Gastrocnemius medialis (tissue), 4 donors: ENCODE measurements at regions not wholly inside any gene's neighbourhood (a gene's known extent, or its start where the extent isn't known, plus 50 kb on each side); places are given as distances from the start of the nearest gene placed in this dataset.
"Not testable (repeated sequence)": the region's sequence is repeated elsewhere in the genome, so short reads cannot be mapped to it uniquely, and the experiment has no call there.

Experiments used
- ATAC-seq, 2 donors: fragments of 150-250 bp; one replicate each; pipeline ENCODE4 v1.9.1; 2016
- DNase-seq, 2 donors: peaks; one replicate each; pipeline ENCODE4 v3.0.0-alpha.2; 2019
- H3K27ac ChIP-seq, 4 donors: fragments of 200-600 bp; sonication (generic); 1 replicate in 1 of 4; 2 replicates in 3 of 4; pipeline ENCODE4 v1.5.1; 2016 to 2018; ENCODE audit warnings: mild to moderate bottlenecking in 2 of 4, moderate library complexity in 1 of 4
- H3K27me3 ChIP-seq, 3 donors: fragments of 200-600 bp; sonication (generic) in 2 of 3; 1 replicate in 1 of 3; 2 replicates in 2 of 3; pipeline versions ENCODE4 v1.5.1 to v1.6.0; 2016 to 2019; ENCODE audit warnings: mild to moderate bottlenecking in 1 of 3, moderate library complexity in 1 of 3
- H3K36me3 ChIP-seq, 2 donors: fragments of 200-600 bp; sonication (generic) in 1 of 2; one replicate each; pipeline ENCODE4 v1.5.1; 2017 to 2018
- H3K4me1 ChIP-seq, 2 donors: fragments of 200-600 bp; sonication (generic) in 1 of 2; one replicate each; pipeline ENCODE4 v1.5.1; 2016 to 2017; ENCODE audit warnings: mild to moderate bottlenecking in 2 of 2
- H3K4me3 ChIP-seq, 4 donors: fragments of 200-600 bp; sonication (generic) in 3 of 4; 1 replicate in 1 of 4; 2 replicates in 3 of 4; pipeline ENCODE4 v1.5.1; 2016 to 2019; ENCODE audit warnings: mild to moderate bottlenecking in 2 of 4
- H3K9me3 ChIP-seq, 3 donors: fragments of 200-600 bp; sonication (generic) in 2 of 3; 1 replicate in 1 of 3; 2 replicates in 2 of 3; pipeline ENCODE4 v1.5.1; 2016 to 2019
- CTCF ChIP-seq, 5 experiments: fragments of 450-650 bp in 3 of 5; fragments of 200-600 bp in 2 of 5; sonication (generic) in 2 of 5; IDR thresholded peaks in 4 of 5; conservative IDR thresholded peaks in 1 of 5; 1 replicate in 4 of 5; 2 replicates in 1 of 5; pipeline ENCODE4 v1.5.1; 2016 to 2019; ENCODE audit warnings: antibody characterized with exemption in 5 of 5, mild to moderate bottlenecking in 3 of 5, moderate library complexity in 3 of 5
- POLR2A ChIP-seq, 2 donors: fragments of 450-650 bp; IDR thresholded peaks; one replicate each; pipeline ENCODE4 v1.6.1; 2017; ENCODE audit warnings: antibody characterized with exemption in 2 of 2, mild to moderate bottlenecking in 2 of 2, moderate library complexity in 2 of 2
- in situ Hi-C, 4 donors: fragments of 200-750 bp; cut with MboI; loops; one replicate each; pipeline versions ENCODE4 v1.15.0 to v1.8.0; 2017; ENCODE audit warnings: low sequenced_read_pairs in 4 of 4
- intact Hi-C: fragments of 100-400 bp; cut with DNase I; formaldehyde crosslinking; loops from one replicate; pipeline ENCODE4 v1.15.1; 2023; ENCODE audit warnings: low total_unique reads

- DNase-seq (no peak), ATAC-seq (no peak)
- no peak overlapping the region for H3K27ac ChIP-seq
- intact Hi-C loops (no loop called here), in situ Hi-C loops (no loop called here)
- no peak overlapping the region for H3K4me3 ChIP-seq
- H3K27me3 ChIP-seq: no peaks in the 10 kb centered on the region
- no peaks in the 10 kb centered on the region for H3K9me3 ChIP-seq
- TF ChIP-seq POLR2A (IDR thresholded peaks at IDR 0.05) (no peak), CTCF (IDR thresholded peaks at IDR 0.05 in 4 of 5, conservative IDR thresholded peaks at IDR 0.05 in 1 of 5) (no peak)
- H3K36me3 ChIP-seq: no peaks in the 10 kb centered on the region
- no peaks in the 10 kb centered on the region for H3K4me1 ChIP-seq
Observed at GRCh38 chr2:184419744-184420143, 178.6 kb upstream of the ZNF804A start.

DNA sequence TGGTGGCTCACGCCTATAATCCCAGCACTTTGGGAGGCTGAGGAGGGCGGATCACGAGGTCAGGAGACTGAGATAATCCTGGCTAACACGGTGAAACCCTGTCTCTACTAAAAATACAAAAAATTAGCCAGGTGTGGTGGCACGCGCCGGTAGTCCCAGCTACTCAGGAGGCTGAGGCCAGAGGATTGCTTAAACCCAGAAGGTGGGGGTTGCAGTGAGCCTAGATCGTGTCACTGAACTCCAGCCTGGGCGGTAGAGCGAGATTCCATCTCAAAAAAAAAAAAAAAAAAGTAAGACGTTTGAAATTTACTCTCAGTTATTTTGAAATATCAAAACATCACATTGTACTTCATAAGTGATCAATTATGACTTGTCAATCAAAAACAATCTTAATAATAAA, 176.9 kb upstream of the ZNF804A start:
- H3K27ac ChIP-seq, H3K4me3 ChIP-seq, ATAC-seq, intact Hi-C loops, H3K9me3 ChIP-seq, H3K4me1 ChIP-seq, H3K36me3 ChIP-seq, H3K27me3 ChIP-seq, in situ Hi-C loops, DNase-seq: not testable (repeated sequence)

DNA sequence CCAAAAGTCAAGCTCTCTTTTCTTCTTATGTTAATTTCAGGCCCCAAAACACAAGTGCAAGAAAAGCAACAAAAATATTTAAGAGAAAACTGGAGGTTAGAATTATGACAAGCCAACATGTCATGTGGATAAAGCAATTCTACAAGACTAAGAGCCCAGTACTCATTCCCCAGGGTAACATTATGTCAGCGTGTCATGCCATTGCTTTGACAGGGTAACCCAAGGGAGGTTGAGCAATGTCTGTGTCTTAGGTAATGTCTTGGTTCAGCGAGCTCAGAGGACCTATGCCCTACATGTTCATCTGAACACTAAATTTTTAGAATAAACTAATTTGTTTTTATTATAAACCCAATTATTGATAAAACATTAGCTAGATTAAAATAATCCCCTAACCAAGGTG, 173.2 kb upstream of the ZNF804A start:
- TF ChIP-seq CTCF (IDR thresholded peaks at IDR 0.05 in 4 of 5, conservative IDR thresholded peaks at IDR 0.05 in 1 of 5) (no peak), POLR2A (IDR thresholded peaks at IDR 0.05) (no peak)
- no peak for DNase-seq
- intact Hi-C loops: no loop called here

GRCh38 chr2:184444217-184444616, 154.1 kb upstream of the ZNF804A start:
- Histone ChIP-seq H3K9me3 (no peaks in the 10 kb centered on the region), H3K27me3 (no peaks in the 10 kb centered on the region), H3K27ac (no peak overlapping the region), H3K4me3 (no peak overlapping the region), H3K4me1 (no peaks in the 10 kb centered on the region), H3K36me3 (no peaks in the 10 kb centered on the region)
- ATAC-seq (no peak), DNase-seq (no peak)
- intact Hi-C loops: no loop called here
- TF ChIP-seq POLR2A (IDR thresholded peaks at IDR 0.05) (no peak), CTCF (IDR thresholded peaks at IDR 0.05 in 4 of 5, conservative IDR thresholded peaks at IDR 0.05 in 1 of 5) (no peak)
- in situ Hi-C loops: no loop called here

More for the DNA sequence above, 173.2 kb upstream of the ZNF804A start:
- Histone ChIP-seq H3K9me3 (no peaks in the 10 kb centered on the region), H3K4me3 (no peak overlapping the region), H3K4me1 (no peaks in the 10 kb centered on the region), H3K27me3 (no peaks in the 10 kb centered on the region), H3K36me3 (no peaks in the 10 kb centered on the region), H3K27ac (no peak overlapping the region)
- in situ Hi-C loops: no loop called here
- ATAC-seq: no peak

DNA sequence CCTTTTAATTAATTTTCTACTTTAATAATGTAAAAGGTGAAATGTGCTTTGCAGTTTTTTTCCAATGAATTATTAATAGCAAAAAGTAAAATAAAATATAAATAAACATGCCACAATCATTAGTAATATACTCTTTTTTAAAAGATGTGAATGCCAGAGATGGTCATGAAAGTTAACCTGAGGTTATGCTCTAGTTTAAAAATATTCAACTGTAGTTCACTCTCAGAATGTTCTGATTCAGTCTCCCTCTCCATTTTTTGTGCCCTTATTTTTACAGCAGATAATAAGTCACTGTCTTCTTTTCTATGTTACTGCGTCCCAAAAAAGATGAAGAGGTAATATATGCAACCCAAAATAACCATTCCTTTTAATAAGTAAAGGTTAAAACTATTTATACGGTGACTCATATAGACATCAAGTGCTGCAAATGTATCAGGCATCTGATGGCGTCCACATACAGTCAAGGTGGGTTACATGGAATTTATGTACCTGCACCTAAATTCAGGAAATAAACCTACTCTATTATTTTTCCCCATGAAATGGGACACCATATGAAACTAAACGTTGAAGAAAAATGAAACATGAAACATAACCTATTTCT, 153.6 kb upstream of the ZNF804A start:
- Histone ChIP-seq H3K4me3 (no peak overlapping the region), H3K27me3 (no peaks in the 10 kb centered on the region), H3K4me1 (no peaks in the 10 kb centered on the region), H3K36me3 (no peaks in the 10 kb centered on the region), H3K9me3 (no peaks in the 10 kb centered on the region), H3K27ac (no peak overlapping the region)
- intact Hi-C loops: no loop called here
- in situ Hi-C loops: no loop called here
- TF ChIP-seq POLR2A (IDR thresholded peaks at IDR 0.05): no peak
- TF ChIP-seq CTCF (IDR thresholded peaks at IDR 0.05 in 4 of 5, conservative IDR thresholded peaks at IDR 0.05 in 1 of 5): no peak
- no peak for DNase-seq
- ATAC-seq: no peak
